ENCODE measurements at regions not wholly inside any gene's neighbourhood (a gene's known extent, or its start where the extent isn't known, plus 50 kb on each side); places are given as distances from the start of the nearest gene placed in this dataset.
"Not testable (repeated sequence)": the region's sequence is repeated elsewhere in the genome, so short reads cannot be mapped to it uniquely, and the experiment has no call there.

- H3K4me1 ChIP-seq, result not testable (repeated sequence)
Measured at GRCh38 chr16:33913601-33914000, 454.2 kb downstream of the TP53TG3F start.

GRCh38 chr16:33920761-33921545, 461.5 kb downstream of the TP53TG3F start:
- not testable (repeated sequence) for H3K36me3 ChIP-seq; H3K27ac ChIP-seq; H3K4me1 ChIP-seq; H3K27me3 ChIP-seq; H3K4me3 ChIP-seq; H3K9me3 ChIP-seq (replicated peaks); DNase-seq

More at GRCh38 chr16:33913601-33914000, 454.2 kb downstream of the TP53TG3F start:
- not testable (repeated sequence) for H3K9me3 ChIP-seq (replicated peaks); H3K27ac ChIP-seq; H3K4me3 ChIP-seq; H3K27me3 ChIP-seq; H3K36me3 ChIP-seq
- peak in 1 of 2 experiments; percentile 16 for DNase-seq

GRCh38 chr16:33922914-33923313, 463.5 kb downstream of the TP53TG3F start:
- H3K27ac ChIP-seq; H3K4me1 ChIP-seq; H3K4me3 ChIP-seq; DNase-seq; H3K27me3 ChIP-seq; H3K9me3 ChIP-seq (replicated peaks); H3K36me3 ChIP-seq: not testable (repeated sequence)

- H3K9me3 ChIP-seq (replicated peaks); H3K27me3 ChIP-seq; H3K4me3 ChIP-seq; DNase-seq; H3K36me3 ChIP-seq; H3K4me1 ChIP-seq; H3K27ac ChIP-seq: not testable (repeated sequence)
Measured at GRCh38 chr16:33928026-33928425, 468.6 kb downstream of the TP53TG3F start.

GRCh38 chr16:33932191-33932590, 472.8 kb downstream of the TP53TG3F start:
- not testable (repeated sequence) for H3K9me3 ChIP-seq (replicated peaks); H3K4me1 ChIP-seq; H3K4me3 ChIP-seq; H3K27ac ChIP-seq; DNase-seq; H3K27me3 ChIP-seq; H3K36me3 ChIP-seq

GRCh38 chr16:33933039-33933438, 473.6 kb downstream of the TP53TG3F start:
- not testable (repeated sequence) for H3K27ac ChIP-seq; DNase-seq; H3K9me3 ChIP-seq (replicated peaks); H3K27me3 ChIP-seq; H3K4me1 ChIP-seq; H3K4me3 ChIP-seq; H3K36me3 ChIP-seq

- H3K4me1 ChIP-seq; H3K27ac ChIP-seq; H3K27me3 ChIP-seq; H3K4me3 ChIP-seq; H3K9me3 ChIP-seq (replicated peaks); H3K36me3 ChIP-seq; DNase-seq: not testable (repeated sequence)
Measured at GRCh38 chr16:33935766-33936165, 476.4 kb downstream of the TP53TG3F start.

GRCh38 chr16:33938097-33938496, 478.7 kb downstream of the TP53TG3F start:
- H3K27me3 ChIP-seq; H3K4me1 ChIP-seq; H3K4me3 ChIP-seq; H3K9me3 ChIP-seq (replicated peaks); H3K36me3 ChIP-seq; H3K27ac ChIP-seq: not testable (repeated sequence)
- DNase-seq, result peak in 1 of 2 experiments; percentile 11

- H3K36me3 ChIP-seq; H3K4me1 ChIP-seq; DNase-seq; H3K9me3 ChIP-seq (replicated peaks); H3K4me3 ChIP-seq; H3K27ac ChIP-seq; H3K27me3 ChIP-seq: not testable (repeated sequence)
Measured at GRCh38 chr16:33961536-33961935, 502.1 kb downstream of the TP53TG3F start.

GRCh38 chr16:33965534-33965933, 506.1 kb downstream of the TP53TG3F start:
- H3K9me3 ChIP-seq (replicated peaks); H3K27ac ChIP-seq; H3K36me3 ChIP-seq; H3K27me3 ChIP-seq; H3K4me3 ChIP-seq; H3K4me1 ChIP-seq; DNase-seq: not testable (repeated sequence)

GRCh38 chr16:33966855-33967254, 507.4 kb downstream of the TP53TG3F start:
- H3K36me3 ChIP-seq; H3K27me3 ChIP-seq; H3K4me1 ChIP-seq; H3K27ac ChIP-seq; DNase-seq; H3K4me3 ChIP-seq; H3K9me3 ChIP-seq (replicated peaks): not testable (repeated sequence)

GRCh38 chr16:33974557-33974956, 515.1 kb downstream of the TP53TG3F start:
- not testable (repeated sequence) for H3K27me3 ChIP-seq; H3K9me3 ChIP-seq (replicated peaks); H3K27ac ChIP-seq; H3K36me3 ChIP-seq; H3K4me3 ChIP-seq; DNase-seq; H3K4me1 ChIP-seq

GRCh38 chr16:33975744-33976143, 516.3 kb downstream of the TP53TG3F start:
- H3K36me3 ChIP-seq; H3K4me3 ChIP-seq; H3K9me3 ChIP-seq (replicated peaks); DNase-seq; H3K27me3 ChIP-seq; H3K27ac ChIP-seq; H3K4me1 ChIP-seq: not testable (repeated sequence)

- H3K27ac ChIP-seq; H3K9me3 ChIP-seq (replicated peaks); DNase-seq; H3K4me1 ChIP-seq; H3K4me3 ChIP-seq; H3K36me3 ChIP-seq; H3K27me3 ChIP-seq: not testable (repeated sequence)
Measured at GRCh38 chr16:33976521-33976920, 517.1 kb downstream of the TP53TG3F start.

- H3K27ac ChIP-seq, H3K4me1 ChIP-seq: not testable (repeated sequence)
Measured at GRCh38 chr16:33978784-33979183, 519.4 kb downstream of the TP53TG3F start.

GRCh38 chr16:33979613-33980012, 520.2 kb downstream of the TP53TG3F start:
- H3K4me3 ChIP-seq; DNase-seq; H3K27ac ChIP-seq; H3K4me1 ChIP-seq; H3K27me3 ChIP-seq; H3K9me3 ChIP-seq (replicated peaks); H3K36me3 ChIP-seq: not testable (repeated sequence)

More at GRCh38 chr16:33978784-33979183, 519.4 kb downstream of the TP53TG3F start:
- not testable (repeated sequence) for H3K27me3 ChIP-seq; DNase-seq; H3K9me3 ChIP-seq (replicated peaks); H3K36me3 ChIP-seq; H3K4me3 ChIP-seq
